IMR-90 (cell line): ENCODE measurements at regions not wholly inside any gene's neighbourhood (a gene's known extent, or its start where the extent isn't known, plus 50 kb on each side); places are given as distances from the start of the nearest gene placed in this dataset.

Experiments used
- ATAC-seq: fragments of 200-7000 bp; cut with Tn5 transposase; 2 replicates; pipeline ENCODE4 v1.9.1; 2020; ENCODE audit warnings: low read depth, mild to moderate bottlenecking, moderate library complexity
- BruUV-seq: library from RNA; stranded (reverse); fragments of 400-500 nt; replicated peaks from 2 replicates; lab custom pipeline; 2021; lab: Mats Ljungman, UMichigan
- CTCF ChIA-PET: fragments of 300-600 bp; formaldehyde crosslinking; extraction: SDS; loops from one replicate; lab custom pipeline; 2021; ENCODE audit warnings: antibody characterized with exemption; lab: Yijun Ruan, JAX
- POLR2A ChIA-PET: fragments of 300-600 bp; sonication (Branson Sonifier 250); formaldehyde crosslinking; loops from one replicate; lab custom pipeline; 2022; ENCODE audit warnings: antibody characterized with exemption; ENCODE audit not compliant: unreplicated experiment; lab: Charles Lee
- DNase-seq: peaks from one replicate; pipeline ENCODE4 v3.0.0; 2013
- H2AFZ ChIP-seq: replicated peaks from 2 replicates; pipeline ENCODE3; 2013; ENCODE audit warnings: low read length, mild to moderate bottlenecking; ENCODE audit not compliant: poor library complexity
- H2AK5ac ChIP-seq: 2 replicates; pipeline ENCODE4 v1.6.1; 2013; ENCODE audit warnings: low read depth, low read length, inconsistent platforms
- H2AK9ac ChIP-seq: replicated peaks from 2 replicates; pipeline ENCODE3; 2013; ENCODE audit warnings: mild to moderate bottlenecking, low read depth, low read length, moderate library complexity; ENCODE audit not compliant: poor library complexity
- H2BK120ac ChIP-seq: 2 replicates; pipeline ENCODE4 v1.6.1; 2013; ENCODE audit warnings: low read depth, low read length, inconsistent platforms
- H2BK15ac ChIP-seq: 3 replicates; pipeline ENCODE4 v1.6.1; 2013; ENCODE audit warnings: low read depth, low read length, inconsistent platforms
- H2BK20ac ChIP-seq: 2 replicates; pipeline ENCODE4 v1.6.1; 2013; ENCODE audit warnings: low read depth, mild to moderate bottlenecking, inconsistent platforms, low read length, moderate library complexity
- H2BK5ac ChIP-seq: 2 replicates; pipeline ENCODE4 v1.6.1; 2013; ENCODE audit warnings: mild to moderate bottlenecking, low read depth, low read length, inconsistent platforms; ENCODE audit not compliant: poor library complexity, severe bottlenecking
- H3K14ac ChIP-seq: replicated peaks from 2 replicates; pipeline ENCODE4 v1.6.1; 2013; ENCODE audit warnings: low read depth, low read length, inconsistent platforms
- H3K18ac ChIP-seq: 2 replicates; pipeline ENCODE4 v1.6.1; 2013; ENCODE audit warnings: low read depth, low read length, control low read depth
- H3K23ac ChIP-seq: 2 replicates; pipeline ENCODE4 v1.6.1; 2013; ENCODE audit warnings: low read depth, low read length, inconsistent platforms
- H3K27ac ChIP-seq: 2 replicates; pipeline ENCODE4 v1.5.1; 2013; ENCODE audit warnings: mild to moderate bottlenecking, control low read depth, low read length; ENCODE audit not compliant: insufficient read depth
- H3K27me3 ChIP-seq: 2 replicates; pipeline ENCODE4 v1.6.1; 2013; ENCODE audit warnings: low read length; ENCODE audit not compliant: control insufficient read depth, insufficient read depth
- H3K36me3 ChIP-seq: 2 replicates; pipeline ENCODE4 v1.6.1; 2013; ENCODE audit warnings: low read length, mixed read lengths; ENCODE audit not compliant: control insufficient read depth, insufficient read depth
- H3K4ac ChIP-seq: 2 replicates; pipeline ENCODE4 v1.6.1; 2013; ENCODE audit warnings: low read depth, low read length, inconsistent platforms
- H3K4me1 ChIP-seq: 2 replicates; pipeline ENCODE4 v1.6.1; 2013; ENCODE audit warnings: low read length, mixed read lengths; ENCODE audit not compliant: control insufficient read depth, insufficient read depth
- H3K4me2 ChIP-seq: 2 replicates; pipeline ENCODE4 v1.6.1; 2013; ENCODE audit warnings: low read depth, mild to moderate bottlenecking, control low read depth, low read length, moderate library complexity
- H3K4me3 ChIP-seq: 2 replicates; pipeline ENCODE4 v1.5.1; 2013; ENCODE audit warnings: low read depth, mild to moderate bottlenecking, control low read depth, low read length, moderate library complexity; ENCODE audit not compliant: insufficient read depth
- H3K56ac ChIP-seq: 2 replicates; pipeline ENCODE4 v1.6.1; 2013; ENCODE audit warnings: low read length, inconsistent platforms; ENCODE audit not compliant: insufficient read depth; ENCODE audit errors: extremely low read depth
- H3K79me1 ChIP-seq, 2 experiments: 2 replicates each; pipeline ENCODE4 v1.6.1; 2013; ENCODE audit warnings: low read length in 2 of 2, inconsistent platforms in 1 of 2, low read depth in 1 of 2
- H3K9ac ChIP-seq: 2 replicates; pipeline ENCODE4 v1.6.1; 2013; ENCODE audit warnings: low read depth, low read length, control low read depth
- H3K9me1 ChIP-seq: 2 replicates; pipeline ENCODE4 v1.6.1; 2013; ENCODE audit warnings: low read length, inconsistent platforms; ENCODE audit not compliant: insufficient read depth
- H3K9me3 ChIP-seq: 2 replicates; pipeline ENCODE4 v1.6.1; 2013; ENCODE audit warnings: low read length; ENCODE audit not compliant: control insufficient read depth, insufficient read depth
- H4K20me1 ChIP-seq: 2 replicates; pipeline ENCODE4 v1.6.1; 2013; ENCODE audit warnings: low read length, inconsistent platforms; ENCODE audit not compliant: insufficient read depth
- H4K5ac ChIP-seq: 2 replicates; pipeline ENCODE4 v1.6.1; 2013; ENCODE audit warnings: mild to moderate bottlenecking, low read depth, low read length, control low read depth
- H4K8ac ChIP-seq, 2 experiments: 2 replicates each; pipeline ENCODE4 v1.6.1; 2013; ENCODE audit warnings: low read depth in 2 of 2, low read length in 2 of 2, control low read depth in 1 of 2, inconsistent platforms in 1 of 2
- H4K91ac ChIP-seq: 2 replicates; pipeline ENCODE4 v1.6.1; 2013; ENCODE audit warnings: low read depth, low read length, inconsistent platforms; ENCODE audit not compliant: insufficient read depth
- MAFK ChIP-seq: IDR thresholded peaks from 2 replicates; pipeline ENCODE4 v1.6.1; 2012; ENCODE audit warnings: low read depth, low read length, improper control_type of control experiment
- MXI1 ChIP-seq: IDR thresholded peaks from 2 replicates; pipeline ENCODE4 v1.6.1; 2012; ENCODE audit warnings: low read depth, mild to moderate bottlenecking, low read length, moderate library complexity, borderline replicate concordance
- WGBS, 2 experiments: methylation state at CpG; one replicate each; pipeline versions ENCODE4 v1.1.5 to v1.1.7; 2013; ENCODE audit warnings: missing lambda C conversion rate in 2 of 2; ENCODE audit not compliant: insufficient read length in 1 of 2; ENCODE audit errors: extremely low coverage in 2 of 2; 5-methylcytosine and 5-hydroxymethylcytosine counted together
- dilution Hi-C: fragments of 300-500 bp; cut with HindIII; formaldehyde crosslinking; loops from one replicate; pipeline ENCODE4 v1.14.3; 2018; ENCODE audit warnings: low sequenced_read_pairs; ENCODE audit not compliant: unreplicated experiment
- in situ Hi-C: fragments of 300-500 bp; cut with MboI; formaldehyde crosslinking; loops from 3 replicates; pipeline ENCODE4 v1.14.3; 2019; ENCODE audit warnings: low sequenced_read_pairs, inconsistent platforms, mixed read lengths
- intact Hi-C: fragments of 100-400 bp; cut with micrococcal nuclease; formaldehyde crosslinking; loops from 2 replicates; pipeline ENCODE4 v1.10.0; 2022

- Histone ChIP-seq H3K4me3 (no peak overlapping the region), H3K4me1 (no peaks in the 10 kb centered on the region), H2BK20ac (no peak overlapping the region), H3K4ac (no peak overlapping the region), H3K9ac (no peak overlapping the region), H4K20me1 (no peaks in the 10 kb centered on the region), H3K18ac (no peak overlapping the region), H3K4me2 (no peak overlapping the region), H3K9me3 (no peaks in the 10 kb centered on the region), H3K14ac (no peak overlapping the region), H2AK5ac (no peak overlapping the region), H4K91ac (no peak overlapping the region), H3K27ac (no peak overlapping the region), H2BK5ac (no peak overlapping the region), H2BK15ac (no peak overlapping the region), H3K23ac (no peak overlapping the region), H3K27me3 (no peaks in the 10 kb centered on the region), H2AK9ac (no peak overlapping the region), H3K36me3 (no peaks in the 10 kb centered on the region), H3K79me1 (no peaks in the 10 kb centered on the region), H4K8ac (no peak overlapping the region), H2AFZ (no peak overlapping the region), H2BK120ac (no peak overlapping the region), H3K9me1 (no peaks in the 10 kb centered on the region), H3K56ac (no peak overlapping the region), H4K5ac (no peak overlapping the region)
- no peak for ATAC-seq
- dilution Hi-C loops (no loop called here), intact Hi-C loops (no loop called here), in situ Hi-C loops (no loop called here)
- no peak for DNase-seq
- no CpG with 5 or more reads among the region's 2 CpGs for WGBS, 2 experiments
- ChIA-PET POLR2A (no interaction called here), CTCF (no interaction called here)
- TF ChIP-seq MXI1 (no peak), MAFK (peak; percentile 71)
- BruUV-seq, result no TSS peak
Measured at GRCh38 chr4:114236171-114236769, 256.8 kb upstream of the ARSJ start.
